NCI-H1417 (cell line): ENCODE measurements at regions not wholly inside any gene's neighbourhood (a gene's known extent, or its start where the extent isn't known, plus 50 kb on each side); places are given as distances from the start of the nearest gene placed in this dataset.

ENCODE experiments used
- DNase-seq, 3 experiments: peaks; one replicate each; lab custom pipeline; 2025; lab: John Stamatoyannopoulos, UW

DNA sequence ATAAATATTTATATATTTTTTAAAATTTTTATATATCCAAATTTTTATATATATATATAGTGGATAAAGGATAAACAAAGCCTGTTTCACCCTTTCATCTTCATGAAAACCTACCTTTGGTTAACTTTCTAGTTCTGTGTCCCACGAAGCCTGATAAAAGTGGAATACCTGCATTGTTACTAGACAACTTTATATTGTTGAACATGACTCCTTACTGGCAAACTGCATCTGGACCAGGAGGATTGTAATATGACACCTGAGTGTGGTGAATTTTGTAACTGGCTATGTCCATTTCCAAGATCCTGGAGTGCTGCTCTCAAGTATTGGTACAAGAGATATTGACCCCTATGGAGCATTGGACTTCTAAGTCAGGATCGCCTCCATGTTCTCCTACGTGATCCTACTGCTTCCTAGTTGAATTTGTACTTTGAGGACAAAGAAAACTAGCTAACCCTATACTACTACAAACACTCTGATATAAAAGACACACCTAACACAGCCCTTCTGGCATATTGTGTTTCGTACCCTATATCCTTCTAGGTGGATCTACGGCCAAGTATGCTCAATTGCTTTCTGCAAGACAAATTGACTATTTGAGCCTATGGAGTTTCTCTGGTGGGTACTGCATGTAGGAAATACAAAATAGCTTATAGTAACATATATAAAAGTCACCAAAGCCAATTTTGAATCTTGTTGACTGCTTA is 61.3 kb upstream of the PRRG1 start:
- peak in 1 of 3 experiments; percentile 49 for DNase-seq

DNA sequence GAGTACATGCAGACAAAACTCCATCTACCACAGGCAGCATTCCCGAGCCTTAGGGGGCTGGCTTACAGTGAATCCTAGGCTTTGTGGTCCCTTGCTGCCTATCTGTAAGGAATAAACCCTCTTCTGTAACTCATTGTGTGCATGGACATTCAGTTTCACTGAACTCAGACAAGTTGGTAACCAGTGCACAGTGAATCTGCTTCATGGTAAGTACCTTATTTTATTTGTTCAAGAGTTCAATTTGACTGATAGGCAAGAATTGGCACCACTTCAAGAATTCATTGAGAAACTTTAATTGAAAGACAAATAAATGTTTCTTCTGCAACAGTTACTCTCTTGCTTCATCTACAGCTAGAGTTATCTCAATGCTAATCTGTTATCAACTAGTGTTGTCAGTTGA is 57.2 kb upstream of the PRRG1 start:
- DNase-seq, result no peak
